ENCODE measurements at regions not wholly inside any gene's neighbourhood (a gene's known extent, or its start where the extent isn't known, plus 50 kb on each side); places are given as distances from the start of the nearest gene placed in this dataset.

DNA sequence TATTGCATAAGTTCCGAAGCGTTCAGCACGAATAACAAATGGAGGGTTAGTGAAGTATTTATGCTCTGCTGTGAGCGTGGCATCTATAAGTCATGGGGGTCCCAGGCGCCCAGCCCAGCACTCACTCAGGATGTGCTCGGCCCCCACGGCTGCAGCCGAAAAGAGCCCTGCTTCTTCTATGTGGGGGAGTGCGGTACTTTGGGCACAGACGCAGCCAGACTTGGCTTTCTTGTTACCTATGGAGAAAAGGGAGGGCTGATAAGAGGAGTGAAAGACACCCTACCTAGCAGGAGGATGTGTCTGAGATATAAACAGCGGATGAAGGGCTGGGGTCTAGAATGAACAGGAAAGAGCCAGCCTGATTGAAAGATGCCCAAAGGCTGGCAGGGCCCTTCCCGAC lies 51.4 kb downstream of the MRPL36 start:
- Histone ChIP-seq H3K9me3 (peaks cover 0 to 1% (median 0%) of the 10 kb centered on the region in 4 donors), H3K27me3 (peaks cover 0 to 68% (median 0%) of the 10 kb centered on the region in 4 donors), H3K27ac (replicated peaks in 1 of 4) (no peak overlapping the region), H3K4me1 (no peaks in the 10 kb centered on the region), H3K4me3 (no peak overlapping the region), H3K36me3 (no peaks in the 10 kb centered on the region)
- intact Hi-C loops (cut with DNase I): no loop called here
- DNase-seq (ENCODE audit: extremely low spot score): no peak
- TF ChIP-seq EP300 (IDR thresholded peaks at IDR 0.05) (no peak), POLR2A (IDR thresholded peaks at IDR 0.05; ENCODE audit: low read depth) (no peak), POLR2AphosphoS5 (IDR thresholded peaks at IDR 0.05) (no peak)
- TF ChIP-seq, protein P1, sequence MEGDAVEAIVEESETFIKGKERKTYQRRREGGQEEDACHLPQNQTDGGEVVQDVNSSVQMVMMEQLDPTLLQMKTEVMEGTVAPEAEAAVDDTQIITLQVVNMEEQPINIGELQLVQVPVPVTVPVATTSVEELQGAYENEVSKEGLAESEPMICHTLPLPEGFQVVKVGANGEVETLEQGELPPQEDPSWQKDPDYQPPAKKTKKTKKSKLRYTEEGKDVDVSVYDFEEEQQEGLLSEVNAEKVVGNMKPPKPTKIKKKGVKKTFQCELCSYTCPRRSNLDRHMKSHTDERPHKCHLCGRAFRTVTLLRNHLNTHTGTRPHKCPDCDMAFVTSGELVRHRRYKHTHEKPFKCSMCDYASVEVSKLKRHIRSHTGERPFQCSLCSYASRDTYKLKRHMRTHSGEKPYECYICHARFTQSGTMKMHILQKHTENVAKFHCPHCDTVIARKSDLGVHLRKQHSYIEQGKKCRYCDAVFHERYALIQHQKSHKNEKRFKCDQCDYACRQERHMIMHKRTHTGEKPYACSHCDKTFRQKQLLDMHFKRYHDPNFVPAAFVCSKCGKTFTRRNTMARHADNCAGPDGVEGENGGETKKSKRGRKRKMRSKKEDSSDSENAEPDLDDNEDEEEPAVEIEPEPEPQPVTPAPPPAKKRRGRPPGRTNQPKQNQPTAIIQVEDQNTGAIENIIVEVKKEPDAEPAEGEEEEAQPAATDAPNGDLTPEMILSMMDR (IDR thresholded peaks at IDR 0.05): no peak
- WGBS: 80% methylated on average over 12 of the region's 12 CpGs

DNA sequence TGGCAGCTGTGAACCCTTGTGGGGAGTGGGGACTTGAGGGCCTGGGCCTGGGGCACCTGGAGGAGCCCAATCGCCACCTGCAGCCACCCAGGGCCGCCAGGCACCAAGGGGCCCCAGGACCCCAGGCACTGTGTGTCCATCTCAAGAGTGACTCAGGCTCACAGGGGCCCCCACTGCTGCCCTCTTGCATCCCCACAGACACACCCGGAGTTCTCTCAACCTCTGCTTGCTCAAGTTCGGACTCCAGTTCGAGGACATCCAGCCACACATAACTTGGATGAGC lies 51.9 kb downstream of the MRPL36 start:
- no peak overlapping the region for H3K27ac ChIP-seq (replicated peaks in 1 of 4)
- H3K27me3 ChIP-seq: peaks cover 0 to 65% (median 0%) of the 10 kb centered on the region in 4 donors
- no peak for DNase-seq (ENCODE audit: extremely low spot score)
- H3K36me3 ChIP-seq: no peaks in the 10 kb centered on the region
- intact Hi-C loops (cut with DNase I): no loop called here
- TF ChIP-seq POLR2AphosphoS5 (IDR thresholded peaks at IDR 0.05) (no peak), EP300 (IDR thresholded peaks at IDR 0.05) (no peak), POLR2A (IDR thresholded peaks at IDR 0.05; ENCODE audit: low read depth) (no peak)
- TF ChIP-seq, protein P1 (IDR thresholded peaks at IDR 0.05): no peak
- no peaks in the 10 kb centered on the region for H3K4me1 ChIP-seq
- no peak overlapping the region for H3K4me3 ChIP-seq
- peaks cover 0 to 6% (median 0%) of the 10 kb centered on the region in 4 donors for H3K9me3 ChIP-seq
- 83% methylated on average over 3 of the region's 5 CpGs for WGBS

DNA sequence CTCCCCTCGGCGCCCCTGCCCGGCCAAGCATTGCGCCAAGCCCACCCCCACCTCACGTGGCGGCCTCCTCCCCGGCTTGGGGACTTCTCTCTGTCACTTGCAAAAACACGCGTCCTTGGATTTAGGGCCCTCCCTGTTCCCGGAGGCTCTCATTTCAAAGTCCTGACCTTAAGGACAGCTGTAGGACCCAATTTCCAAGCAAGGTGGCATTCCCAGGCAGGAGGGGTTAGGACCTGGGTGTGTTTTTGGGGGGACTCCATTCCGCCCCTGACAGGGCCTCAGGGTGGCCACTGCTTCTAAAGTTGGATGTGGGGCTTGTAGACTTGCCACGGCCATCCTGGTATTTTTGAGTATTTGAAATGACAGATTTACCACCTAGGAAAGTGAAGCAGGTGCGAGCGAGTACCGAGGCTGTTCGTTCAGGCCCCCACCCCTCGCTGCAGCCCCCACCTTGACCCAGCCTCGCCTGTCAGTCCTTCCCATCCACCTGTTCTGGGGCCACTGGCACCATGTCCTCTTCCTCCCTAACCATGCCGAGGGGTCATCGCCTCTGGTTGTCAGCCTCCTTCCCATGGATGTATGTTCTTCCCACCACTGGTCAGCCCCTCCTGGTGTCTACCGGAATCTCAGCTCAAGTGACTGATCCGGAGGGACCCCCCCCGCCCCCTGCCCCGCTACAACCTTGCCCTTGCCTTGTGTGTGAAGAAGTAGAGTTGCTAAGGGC lies 52.4 kb downstream of the MRPL36 start:
- no peak overlapping the region for H3K27ac ChIP-seq (replicated peaks in 1 of 4)
- no peaks in the 10 kb centered on the region for H3K4me1 ChIP-seq
- peaks cover 0 to 60% (median 0%) of the 10 kb centered on the region in 4 donors for H3K27me3 ChIP-seq
- intact Hi-C loops (cut with DNase I): no loop called here
- H3K36me3 ChIP-seq: no peaks in the 10 kb centered on the region
- 87% methylated on average over 23 of the region's 24 CpGs for WGBS
- DNase-seq (ENCODE audit: extremely low spot score): no peak
- peaks cover 0 to 10% (median 0%) of the 10 kb centered on the region in 4 donors for H3K9me3 ChIP-seq
- H3K4me3 ChIP-seq: no peak overlapping the region
- TF ChIP-seq, protein P1 (IDR thresholded peaks at IDR 0.05): no peak
- TF ChIP-seq POLR2A (IDR thresholded peaks at IDR 0.05; ENCODE audit: low read depth) (no peak), EP300 (IDR thresholded peaks at IDR 0.05) (no peak), POLR2AphosphoS5 (IDR thresholded peaks at IDR 0.05) (no peak)

DNA sequence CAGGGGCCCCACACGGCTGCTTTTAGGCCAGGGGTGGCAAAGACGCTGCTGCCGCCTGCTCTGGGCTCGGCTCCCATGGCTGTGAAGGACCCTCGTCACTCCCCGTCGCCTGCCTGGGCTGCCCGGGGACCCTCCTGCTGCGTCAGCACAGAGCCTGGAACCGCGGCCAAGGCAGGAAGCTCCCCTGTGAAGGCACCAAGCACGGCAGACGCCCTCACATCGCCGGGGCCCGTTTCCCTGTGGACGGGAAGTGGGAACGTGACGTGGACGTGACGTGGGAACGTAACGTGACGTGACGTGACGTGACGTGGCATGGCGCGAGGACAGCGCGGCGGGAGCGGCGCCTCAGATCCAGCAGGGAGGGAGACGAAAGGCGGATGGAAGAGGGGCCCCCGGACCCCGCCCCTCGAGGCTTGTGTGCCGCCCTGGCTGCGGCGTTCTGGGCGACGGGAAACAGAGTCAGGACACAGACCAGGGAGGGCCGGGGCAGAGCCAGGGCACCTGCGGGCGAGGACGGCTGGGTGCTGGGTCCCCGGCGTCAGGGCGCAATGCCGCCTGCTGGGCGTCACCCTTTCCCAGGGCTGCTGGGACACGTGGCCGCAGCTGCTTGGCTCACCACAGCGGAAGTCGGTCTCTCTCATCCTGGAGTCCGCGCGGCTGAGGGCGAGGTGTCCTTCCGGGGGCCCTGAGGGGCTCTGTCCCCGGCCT lies 53.1 kb downstream of the MRPL36 start:
- WGBS: 93% methylated on average over 40 of the region's 63 CpGs
- TF ChIP-seq, protein P1 (IDR thresholded peaks at IDR 0.05): no peak
- no peak for TF ChIP-seq POLR2AphosphoS5 (IDR thresholded peaks at IDR 0.05)
- TF ChIP-seq POLR2A (IDR thresholded peaks at IDR 0.05; ENCODE audit: low read depth): no peak
- no peak for TF ChIP-seq EP300 (IDR thresholded peaks at IDR 0.05)
- intact Hi-C loops (cut with DNase I): no loop called here

More for the DNA sequence above, 53.1 kb downstream of the MRPL36 start:
- Histone ChIP-seq H3K27ac (replicated peaks in 1 of 4) (no peak overlapping the region), H3K4me3 (no peak overlapping the region), H3K9me3 (peaks cover 0 to 17% (median 1%) of the 10 kb centered on the region in 4 donors), H3K27me3 (peaks cover 0 to 54% (median 0%) of the 10 kb centered on the region in 4 donors), H3K36me3 (no peaks in the 10 kb centered on the region), H3K4me1 (no peaks in the 10 kb centered on the region)
- DNase-seq (ENCODE audit: extremely low spot score): no peak
